Thyroid gland (tissue), 4 donors: ENCODE measurements at regions not wholly inside any gene's neighbourhood (a gene's known extent, or its start where the extent isn't known, plus 50 kb on each side); places are given as distances from the start of the nearest gene placed in this dataset.

Experiments
- DNase-seq, 2 donors: peaks; one replicate each; pipeline ENCODE4 v3.0.0-alpha.2; 2019
- H3K27ac ChIP-seq, 3 donors: fragments of 200-600 bp; sonication (generic); 1 replicate in 2 of 3; 2 replicates in 1 of 3; pipeline ENCODE4 v1.5.1; 2016 to 2019; ENCODE audit warnings: mild to moderate bottlenecking in 1 of 3, moderate library complexity in 1 of 3
- H3K27me3 ChIP-seq: fragments of 200-600 bp; sonication (generic); one replicate; pipeline ENCODE4 v1.5.1; 2019
- H3K36me3 ChIP-seq, 2 donors: fragments of 200-600 bp; sonication (generic); one replicate each; pipeline ENCODE4 v1.5.1; 2016 to 2019
- H3K4me1 ChIP-seq, 2 donors: fragments of 200-600 bp; sonication (generic); one replicate each; pipeline ENCODE4 v1.5.1; 2017 to 2019
- H3K4me3 ChIP-seq, 3 donors: fragments of 200-600 bp; sonication (generic); replicated peaks in 1 of 3; 1 replicate in 2 of 3; 2 replicates in 1 of 3; pipeline ENCODE4 v1.5.1; 2016; ENCODE audit warnings: mild to moderate bottlenecking in 1 of 3
- H3K9me3 ChIP-seq: fragments of 200-600 bp; sonication (generic); one replicate; pipeline ENCODE4 v1.5.1; 2017
- CTCF ChIP-seq, 6 experiments: fragments of 200-600 bp in 3 of 6; fragments of 450-650 bp in 3 of 6; sonication (generic) in 3 of 6; IDR thresholded peaks; one replicate each; pipeline ENCODE4 v1.5.1; 2016 to 2019; ENCODE audit warnings: antibody characterized with exemption in 6 of 6, mild to moderate bottlenecking in 2 of 6, inconsistent platforms in 1 of 6, moderate library complexity in 1 of 6
- POLR2A ChIP-seq, 2 donors: fragments of 450-650 bp; IDR thresholded peaks; one replicate each; pipeline ENCODE4 v1.6.1; 2017; ENCODE audit warnings: antibody characterized with exemption in 2 of 2, mild to moderate bottlenecking in 2 of 2, moderate library complexity in 1 of 2
- WGBS, 2 donors: methylation state at CpG; one replicate each; pipeline ENCODE4 v1.1.5; 2017; 5-methylcytosine and 5-hydroxymethylcytosine counted together
- intact Hi-C: fragments of 100-400 bp; cut with DNase I; formaldehyde crosslinking; loops from one replicate; pipeline ENCODE4 v1.15.1; 2023

GRCh38 chr11:33454264-33454663, 197.1 kb downstream of the HIPK3 start:
- intact Hi-C loops, result no loop called here

DNA sequence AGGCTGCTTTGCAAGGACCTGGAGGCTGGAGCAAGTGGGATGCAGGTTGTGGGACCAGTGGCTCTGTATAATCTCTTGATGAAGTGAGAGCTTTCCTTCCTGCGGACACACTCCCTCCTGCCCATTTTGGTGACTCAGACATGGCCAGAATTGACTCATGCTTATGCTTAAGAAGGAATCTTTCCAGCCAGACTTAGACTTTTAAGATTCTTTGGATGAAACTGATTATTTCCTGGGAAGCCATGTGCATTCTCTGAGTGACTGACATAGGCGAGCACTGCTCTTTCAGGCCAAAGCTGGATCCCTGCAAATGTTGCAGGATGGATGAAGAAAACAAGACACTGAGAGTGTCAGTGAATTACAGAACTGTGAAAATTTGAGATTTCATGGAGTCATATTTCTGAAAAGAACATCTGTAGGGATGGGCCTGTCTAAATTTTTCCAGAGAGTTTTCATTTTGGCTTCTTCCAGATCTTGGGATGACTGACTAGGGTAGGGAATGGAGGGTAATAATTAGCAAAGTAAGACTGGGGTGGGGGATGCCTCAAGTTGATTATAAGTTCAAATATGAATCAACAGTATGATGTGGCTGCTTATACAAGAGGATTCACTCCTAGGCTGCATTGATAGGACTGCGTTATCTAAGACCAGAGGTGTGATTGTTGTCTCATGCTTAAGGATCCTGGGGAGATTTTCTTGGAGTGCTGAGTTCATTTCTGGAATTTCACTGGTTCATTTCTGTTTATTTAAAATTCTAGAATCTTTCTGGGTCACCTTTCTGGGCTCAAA, 195.8 kb downstream of the HIPK3 start:
- Histone ChIP-seq H3K9me3 (no peaks in the 10 kb centered on the region), H3K27me3 (no peaks in the 10 kb centered on the region), H3K4me1 (no peaks in the 10 kb centered on the region), H3K4me3 (no peak overlapping the region), H3K27ac (no peak overlapping the region), H3K36me3 (no peaks in the 10 kb centered on the region)
- TF ChIP-seq POLR2A (IDR thresholded peaks at IDR 0.05) (no peak), CTCF (IDR thresholded peaks at IDR 0.05) (no peak)
- 88 to 90% methylated on average over 3 of the region's 3 CpGs for WGBS, 2 donors
- DNase-seq, result no peak
- intact Hi-C loops, result no loop called here

More at GRCh38 chr11:33454264-33454663, 197.1 kb downstream of the HIPK3 start:
- Histone ChIP-seq H3K4me1 (no peaks in the 10 kb centered on the region), H3K27me3 (no peaks in the 10 kb centered on the region), H3K9me3 (no peaks in the 10 kb centered on the region), H3K36me3 (no peaks in the 10 kb centered on the region), H3K27ac (no peak overlapping the region), H3K4me3 (no peak overlapping the region)
- 32 to 49% methylated on average over 1 of the region's 1 CpG for WGBS, 2 donors
- DNase-seq, result no peak
- TF ChIP-seq CTCF (IDR thresholded peaks at IDR 0.05) (no peak), POLR2A (IDR thresholded peaks at IDR 0.05) (no peak)

GRCh38 chr11:33451364-33451763, 194.2 kb downstream of the HIPK3 start:
- Histone ChIP-seq H3K4me3 (no peak overlapping the region), H3K9me3 (no peaks in the 10 kb centered on the region), H3K27ac (no peak overlapping the region), H3K4me1 (no peaks in the 10 kb centered on the region), H3K36me3 (no peaks in the 10 kb centered on the region), H3K27me3 (no peaks in the 10 kb centered on the region)
- no peak for TF ChIP-seq CTCF (IDR thresholded peaks at IDR 0.05)
- TF ChIP-seq POLR2A (IDR thresholded peaks at IDR 0.05), result no peak
- DNase-seq, result no peak
- whole genome bisulfite sequencing, 2 donors, result 71 to 79% methylated on average over 2 of the region's 2 CpGs
- intact Hi-C loops, result no loop called here

- H3K27ac ChIP-seq, result no peak overlapping the region
- DNase-seq, result no peak
- intact Hi-C loops, result no loop called here
- no peaks in the 10 kb centered on the region for H3K9me3 ChIP-seq
- 71 to 90% methylated on average over 3 of the region's 3 CpGs for WGBS, 2 donors
- H3K36me3 ChIP-seq, result no peaks in the 10 kb centered on the region
- TF ChIP-seq POLR2A (IDR thresholded peaks at IDR 0.05) (no peak), CTCF (IDR thresholded peaks at IDR 0.05) (no peak)
- H3K4me1 ChIP-seq, result no peaks in the 10 kb centered on the region
- H3K4me3 ChIP-seq, result no peak overlapping the region
- H3K27me3 ChIP-seq, result no peaks in the 10 kb centered on the region
Measured at GRCh38 chr11:33449798-33450197, 192.6 kb downstream of the HIPK3 start.

- 72 to 73% methylated on average over 5 of the region's 5 CpGs for WGBS, 2 donors
- TF ChIP-seq POLR2A (IDR thresholded peaks at IDR 0.05) (no peak), CTCF (IDR thresholded peaks at IDR 0.05) (no peak)
Measured at GRCh38 chr11:33448461-33449130, 191.4 kb downstream of the HIPK3 start.

More at GRCh38 chr11:33448461-33449130, 191.4 kb downstream of the HIPK3 start:
- H3K36me3 ChIP-seq, result no peaks in the 10 kb centered on the region
- no peaks in the 10 kb centered on the region for H3K27me3 ChIP-seq
- no peak overlapping the region for H3K27ac ChIP-seq
- no peaks in the 10 kb centered on the region for H3K4me1 ChIP-seq
- DNase-seq, result no peak
- H3K4me3 ChIP-seq, result no peak overlapping the region
- H3K9me3 ChIP-seq, result no peaks in the 10 kb centered on the region
- intact Hi-C loops, result no loop called here
